A549 (cell line): ENCODE measurements at regions not wholly inside any gene's neighbourhood (a gene's known extent, or its start where the extent isn't known, plus 50 kb on each side); places are given as distances from the start of the nearest gene placed in this dataset.

Experiments used
- ATAC-seq, 2 experiments: fragments of 200-7000 bp in 1 of 2; fragments of >200 bp in 1 of 2; cut with Nextera tagmentation in 1 of 2; cut with Tn5 transposase in 1 of 2; 3 replicates each; pipeline versions ENCODE4 v1.8.0 to v1.9.1; 2018 to 2020; ENCODE audit warnings: mild to moderate bottlenecking in 1 of 2, moderate library complexity in 1 of 2
- CTCF ChIA-PET: fragments of 300-600 bp; sonication (Branson Sonifier 250); formaldehyde crosslinking; extraction: SDS; loops from one replicate; lab custom pipeline; 2021; ENCODE audit warnings: antibody characterized with exemption, inconsistent platforms; lab: Yijun Ruan, JAX
- POLR2A ChIA-PET: fragments of 350-600 bp; formaldehyde crosslinking; extraction: SDS; loops from one replicate; lab custom pipeline; 2021; ENCODE audit warnings: antibody characterized with exemption, inconsistent platforms; lab: Yijun Ruan, JAX
- DNase-seq, 2 experiments: peaks; one replicate each; pipeline versions ENCODE4 v3.0.0 to v3.0.0-alpha.2; 2011 to 2016; ENCODE audit warnings: low read depth in 1 of 2, low spot score in 1 of 2
- FAIRE-seq: peaks from 2 replicates; lab custom pipeline; 2011; peaks lifted over from hg19 to GRCh38; lab: Jason Lieb, UNC
- H3K27ac ChIP-seq, 2 experiments: fragments of >200 bp; sonication (Bioruptor Twin); formaldehyde crosslinking; 3 replicates each; pipeline ENCODE4 v1.5.1; 2016 to 2017
- H3K4me1 ChIP-seq: fragments of >200 bp; sonication (Bioruptor Twin); formaldehyde crosslinking; 3 replicates; pipeline ENCODE4 v1.6.1; 2016
- H3K4me2 ChIP-seq: fragments of >200 bp; sonication (Bioruptor Twin); formaldehyde crosslinking; 3 replicates; pipeline ENCODE4 v1.6.1; 2016
- H3K4me3 ChIP-seq: fragments of >200 bp; sonication (Bioruptor Twin); formaldehyde crosslinking; 3 replicates; pipeline ENCODE4 v1.5.1; 2016
- H3K9me3 ChIP-seq: fragments of >200 bp; sonication (Bioruptor Twin); formaldehyde crosslinking; 3 replicates; pipeline ENCODE4 v1.6.1; 2016
- ATOH8 ChIP-seq: fragments of 250-450 bp; sonication (Bioruptor Pico); IDR thresholded peaks from 2 replicates; pipeline ENCODE4 v1.5.0; 2020; ENCODE audit warnings: low read depth, mild to moderate bottlenecking, moderate library complexity
- CBX8 ChIP-seq: fragments of 200-600 bp; sonication (generic); IDR thresholded peaks from 2 replicates; pipeline ENCODE4 v1.6.1; 2016
- EHF ChIP-seq: fragments of 250-450 bp; sonication (Bioruptor Pico); IDR thresholded peaks from 2 replicates; pipeline ENCODE4 v1.5.0; 2020; ENCODE audit warnings: mild to moderate bottlenecking
- EP300 ChIP-seq, 2 experiments: fragments of >200 bp; sonication (Bioruptor Twin); formaldehyde crosslinking; IDR thresholded peaks; 2 replicates in 1 of 2; 3 replicates in 1 of 2; pipeline ENCODE4 v1.6.1; 2016 to 2017
- ESRRA ChIP-seq: fragments of 150-350 bp; IDR thresholded peaks from 2 replicates; pipeline ENCODE4 v1.6.1; 2014; ENCODE audit warnings: mild to moderate bottlenecking, low read length, borderline replicate concordance
- FOSB ChIP-seq: fragments of 250-450 bp; sonication (Bioruptor Pico); IDR thresholded peaks from 2 replicates; pipeline ENCODE4 v1.5.0; 2020; ENCODE audit warnings: mild to moderate bottlenecking, moderate library complexity
- FOSL2 ChIP-seq, 2 experiments: fragments of 450-650 bp in 1 of 2; fragments of >200 bp in 1 of 2; sonication (Bioruptor Twin) in 1 of 2; formaldehyde crosslinking; IDR thresholded peaks; 2 replicates each; pipeline versions ENCODE4 v1.5.0 to v1.6.1; 2016 to 2020; ENCODE audit warnings: mild to moderate bottlenecking in 1 of 2, moderate library complexity in 1 of 2
- HES2 ChIP-seq: fragments of >200 bp; sonication (Bioruptor Twin); formaldehyde crosslinking; IDR thresholded peaks from 2 replicates; pipeline ENCODE4 v1.6.1; 2016
- KDM1A ChIP-seq: fragments of 200-600 bp; sonication (generic); IDR thresholded peaks from 2 replicates; pipeline ENCODE4 v1.6.1; 2016; ENCODE audit warnings: low read depth, mild to moderate bottlenecking
- MAFK ChIP-seq: fragments of 450-650 bp; IDR thresholded peaks from 2 replicates; pipeline ENCODE4 v1.6.1; 2014; ENCODE audit not compliant: partially characterized antibody
- MAX ChIP-seq: IDR thresholded peaks from 2 replicates; pipeline ENCODE4 v1.6.1; 2012
- NFE2L2 ChIP-seq: fragments of 150-350 bp; conservative IDR thresholded peaks from 2 replicates; pipeline ENCODE4 v1.6.1; 2014; ENCODE audit warnings: low read length
- PBX3 ChIP-seq: IDR thresholded peaks from 2 replicates; pipeline ENCODE4 v1.6.1; 2012
- PHF8 ChIP-seq: fragments of 200-600 bp; sonication (generic); IDR thresholded peaks from 2 replicates; pipeline ENCODE4 v1.6.1; 2016; ENCODE audit warnings: low read depth, mild to moderate bottlenecking, antibody characterized with exemption, moderate library complexity, borderline replicate concordance
- POLR2A ChIP-seq: IDR thresholded peaks from 2 replicates; pipeline ENCODE4 v1.6.1; 2012; ENCODE audit warnings: mild to moderate bottlenecking, low read length
- POLR2AphosphoS2 ChIP-seq: conservative IDR thresholded peaks from 2 replicates; pipeline ENCODE4 v1.6.1; 2012; ENCODE audit warnings: low read length, improper control_type of control experiment, inconsistent platforms
- RNF2 ChIP-seq: fragments of 200-600 bp; sonication (generic); IDR thresholded peaks from 2 replicates; pipeline ENCODE4 v1.6.1; 2016; ENCODE audit warnings: low read depth, mild to moderate bottlenecking, antibody characterized with exemption, moderate library complexity, borderline replicate concordance
- SMC3 ChIP-seq: fragments of >200 bp; sonication (Bioruptor Twin); formaldehyde crosslinking; IDR thresholded peaks from 3 replicates; pipeline ENCODE4 v1.6.1; 2018; ENCODE audit warnings: inconsistent platforms
- SREBF2 ChIP-seq: fragments of 450-650 bp; IDR thresholded peaks from 2 replicates; pipeline ENCODE4 v1.6.1; 2014; ENCODE audit warnings: mild to moderate bottlenecking, moderate library complexity
- TFCP2L1 ChIP-seq: fragments of 250-450 bp; sonication (Bioruptor Pico); IDR thresholded peaks from 2 replicates; pipeline ENCODE4 v1.5.0; 2021; ENCODE audit warnings: mild to moderate bottlenecking
- TP53 ChIP-seq: fragments of 250-450 bp; sonication (Bioruptor Pico); IDR thresholded peaks from 2 replicates; pipeline ENCODE4 v1.5.0; 2021; ENCODE audit warnings: mild to moderate bottlenecking, moderate library complexity
- USF2 ChIP-seq: fragments of 450-650 bp; IDR thresholded peaks from 2 replicates; pipeline ENCODE4 v1.6.1; 2014; ENCODE audit warnings: antibody characterized with exemption
- ZFP36 ChIP-seq: fragments of 450-650 bp; IDR thresholded peaks from 2 replicates; pipeline ENCODE4 v1.6.1; 2014; ENCODE audit warnings: borderline replicate concordance; ENCODE audit not compliant: partially characterized antibody
- WGBS: methylation state at CpG from one replicate; pipeline ENCODE4 v1.1.6; 2017; ENCODE audit errors: missing lambda C conversion rate; 5-methylcytosine and 5-hydroxymethylcytosine counted together

GRCh38 chr2:71940695-71941094 is 207.0 kb downstream of the CYP26B1 start:
- H3K4me2 ChIP-seq: no peak overlapping the region
- H3K4me3 ChIP-seq: no peak overlapping the region
- POLR2A ChIA-PET: no interaction called here
- 48% methylated on average over 5 of the region's 5 CpGs for WGBS
- CTCF ChIA-PET: interaction anchor here (1.0 to 8.7 kb wide), 5 partner anchors 16 to 392 kb away, joined by 3 to 76 read pairs (median 4); no protein-coding TSS in a partner anchor
- no peak overlapping the region for H3K27ac ChIP-seq
- no peaks in the 10 kb centered on the region for H3K4me1 ChIP-seq
- ATAC-seq (no peak), FAIRE-seq (no peak), DNase-seq (no peak)
- TF ChIP-seq HES2: no peak
- TF ChIP-seq FOSB (CRISPR knock-in tag): no peak
- TF ChIP-seq ESRRA: no peak
- TF ChIP-seq EP300 (IDR thresholded peaks at IDR 0.05): no peak
- TF ChIP-seq MAFK: no peak
- TF ChIP-seq RNF2: no peak
- TF ChIP-seq ATOH8: no peak
- TF ChIP-seq FOSL2 (IDR thresholded peaks at IDR 0.05): no peak
- TF ChIP-seq FOSL2 (CRISPR knock-in tag; IDR thresholded peaks at IDR 0.05): no peak
- TF ChIP-seq ZFP36: no peak
- TF ChIP-seq MAX: no peak
- no peak for TF ChIP-seq TFCP2L1 (CRISPR knock-in tag)
- no peak for TF ChIP-seq PBX3
- no peak for TF ChIP-seq SREBF2
- TF ChIP-seq KDM1A: no peak
- TF ChIP-seq SMC3: no peak
- TF ChIP-seq PHF8: no peak
- no peaks in the 10 kb centered on the region for H3K9me3 ChIP-seq

- 79% methylated on average over 11 of the region's 13 CpGs for WGBS
- H3K4me2 ChIP-seq: no peak overlapping the region
- peaks cover 1% of the 10 kb centered on the region; the same call in 1 of the 3 replicates for H3K4me1 ChIP-seq
- H3K27ac ChIP-seq: no peak overlapping the region
- H3K9me3 ChIP-seq: no peaks in the 10 kb centered on the region
- no peak for ATAC-seq
- CTCF ChIA-PET: interaction anchor here (1.0 to 8.7 kb wide), 6 partner anchors 10 to 391 kb away, joined by 3 to 76 read pairs (median 4); no protein-coding TSS in a partner anchor
- H3K4me3 ChIP-seq: no peak overlapping the region
- POLR2A ChIA-PET: no interaction called here
- no peak for TF ChIP-seq CBX8
- no peak for DNase-seq
- FAIRE-seq: no peak
Measured at GRCh38 chr2:71939588-71940535, 207.8 kb downstream of the CYP26B1 start.

- POLR2A ChIA-PET: no interaction called here
- WGBS: 58% methylated on average over 13 of the region's 13 CpGs
- no peak overlapping the region for H3K4me2 ChIP-seq
- no peak for TF ChIP-seq EP300 (IDR thresholded peaks at IDR 0.05)
- no peak for TF ChIP-seq KDM1A
- TF ChIP-seq EHF (CRISPR knock-in tag): no peak
- no peak for TF ChIP-seq POLR2A
- no peak for TF ChIP-seq NFE2L2
- no peak for TF ChIP-seq TP53 (CRISPR knock-in tag)
- no peak for TF ChIP-seq USF2
- no peak for TF ChIP-seq POLR2AphosphoS2
- TF ChIP-seq, all 56 proteins: peak for 0
- Histone ChIP-seq H3K4me3 (no peak overlapping the region), H3K9me3 (no peaks in the 10 kb centered on the region), H3K27ac (no peak overlapping the region), H3K4me1 (peaks cover 7% of the 10 kb centered on the region; the same call in 2 of the 3 replicates)
- FAIRE-seq (no peak), ATAC-seq (no peak), DNase-seq (no peak)
- CTCF ChIA-PET: interaction anchor here (1.1 to 8.7 kb wide), 6 partner anchors 11 to 877 kb away, joined by 3 to 76 read pairs (median 4); no protein-coding TSS in a partner anchor
Measured at GRCh38 chr2:71938659-71939587, 208.7 kb downstream of the CYP26B1 start.
